ENCODE measurements at regions not wholly inside any gene's neighbourhood (a gene's known extent, or its start where the extent isn't known, plus 50 kb on each side); places are given as distances from the start of the nearest gene placed in this dataset.

GRCh38 chr12:107929436-107929835 lies 154.9 kb downstream of the ASCL4 start:
- peak; percentile 12 for DNase-seq
- TF ChIP-seq CTCF (IDR thresholded peaks at IDR 0.05; ENCODE audit: low read depth, low read length, missing control alignments): no peak
- no peaks in the 10 kb centered on the region for H3K36me3 ChIP-seq (replicated peaks)
- H3K27me3 ChIP-seq (replicated peaks): no peaks in the 10 kb centered on the region
- in situ Hi-C loops (cut with HindIII; ENCODE audit: low pct_ligation_motif_present, low sequenced_read_pairs): no loop called here
- no peak overlapping the region for H3K27ac ChIP-seq
- H3K4me3 ChIP-seq (ENCODE audit: low read depth, low read length): no peak overlapping the region

GRCh38 chr12:107931761-107932160 lies 157.3 kb downstream of the ASCL4 start:
- in situ Hi-C loops (cut with HindIII; ENCODE audit: low pct_ligation_motif_present, low sequenced_read_pairs): no loop called here
- Histone ChIP-seq H3K27ac (no peak overlapping the region), H3K36me3 (replicated peaks) (no peaks in the 10 kb centered on the region), H3K27me3 (replicated peaks) (no peaks in the 10 kb centered on the region), H3K4me3 (ENCODE audit: low read depth, low read length) (no peak overlapping the region)
- DNase-seq: no peak
- no peak for TF ChIP-seq CTCF (IDR thresholded peaks at IDR 0.05; ENCODE audit: low read depth, low read length, missing control alignments)

- no peaks in the 10 kb centered on the region for H3K36me3 ChIP-seq (replicated peaks)
- H3K27ac ChIP-seq: no peak overlapping the region
- H3K4me3 ChIP-seq (ENCODE audit: low read depth, low read length): no peak overlapping the region
- in situ Hi-C loops (cut with HindIII; ENCODE audit: low pct_ligation_motif_present, low sequenced_read_pairs): no loop called here
- no peaks in the 10 kb centered on the region for H3K27me3 ChIP-seq (replicated peaks)
- no peak for TF ChIP-seq CTCF (IDR thresholded peaks at IDR 0.05; ENCODE audit: low read depth, low read length, missing control alignments)
- no peak for DNase-seq
Measured at GRCh38 chr12:107938446-107938845, 163.9 kb downstream of the ASCL4 start.

GRCh38 chr12:107948391-107948945 lies 174.0 kb downstream of the ASCL4 start:
- TF ChIP-seq CTCF (IDR thresholded peaks at IDR 0.05; ENCODE audit: low read depth, low read length, missing control alignments): no peak
- Histone ChIP-seq H3K36me3 (replicated peaks) (no peaks in the 10 kb centered on the region), H3K27ac (no peak overlapping the region), H3K4me3 (ENCODE audit: low read depth, low read length) (no peak overlapping the region), H3K27me3 (replicated peaks) (no peaks in the 10 kb centered on the region)
- in situ Hi-C loops (cut with HindIII; ENCODE audit: low pct_ligation_motif_present, low sequenced_read_pairs): no loop called here
- DNase-seq: no peak

GRCh38 chr12:107951024-107951423 lies 176.5 kb downstream of the ASCL4 start:
- no peak overlapping the region for H3K27ac ChIP-seq
- no peak for TF ChIP-seq CTCF (IDR thresholded peaks at IDR 0.05; ENCODE audit: low read depth, low read length, missing control alignments)
- H3K4me3 ChIP-seq (ENCODE audit: low read depth, low read length): no peak overlapping the region
- no peaks in the 10 kb centered on the region for H3K36me3 ChIP-seq (replicated peaks)
- no peaks in the 10 kb centered on the region for H3K27me3 ChIP-seq (replicated peaks)
- in situ Hi-C loops (cut with HindIII; ENCODE audit: low pct_ligation_motif_present, low sequenced_read_pairs): no loop called here
- no peak for DNase-seq

- no peak for TF ChIP-seq CTCF (IDR thresholded peaks at IDR 0.05; ENCODE audit: low read depth, low read length, missing control alignments)
- Histone ChIP-seq H3K4me3 (ENCODE audit: low read depth, low read length) (no peak overlapping the region), H3K27ac (no peak overlapping the region), H3K36me3 (replicated peaks) (no peaks in the 10 kb centered on the region), H3K27me3 (replicated peaks) (no peaks in the 10 kb centered on the region)
- DNase-seq: no peak
- in situ Hi-C loops (cut with HindIII; ENCODE audit: low pct_ligation_motif_present, low sequenced_read_pairs): no loop called here
Measured at GRCh38 chr12:107955966-107956643, 173.0 kb upstream of the WSCD2 start.

All from brain microvascular endothelial cell (primary cell).